K562 (cell line): ENCODE measurements at regions not wholly inside any gene's neighbourhood (a gene's known extent, or its start where the extent isn't known, plus 50 kb on each side); places are given as distances from the start of the nearest gene placed in this dataset.

Experiments
- ATAC-seq: fragments of 200-7000 bp; cut with Tn5 transposase; 3 replicates; pipeline ENCODE4 v1.9.1; 2020; ENCODE audit warnings: moderate library complexity
- BruUV-seq: library from RNA; stranded (reverse); fragments of 400-500 nt; replicated peaks from 2 replicates; lab custom pipeline; 2021; lab: Mats Ljungman, UMichigan
- CTCF ChIA-PET: fragments of 300-600 bp; formaldehyde crosslinking; extraction: SDS; loops from one replicate; lab custom pipeline; 2021; ENCODE audit warnings: low intra/inter-chr PET ratio; lab: Yijun Ruan, JAX
- POLR2A ChIA-PET: fragments of 300-600, 350-650 bp; sonication (Branson Sonifier 250); formaldehyde crosslinking; extraction: SDS; loops from one replicate; lab custom pipeline; 2021; ENCODE audit warnings: antibody characterized with exemption, inconsistent platforms; lab: Yijun Ruan, JAX
- DNase-seq, 4 experiments: peaks; one replicate each; pipeline versions ENCODE4 v3.0.0 to v3.0.0-alpha.2; 2011 to 2018; ENCODE audit warnings: low spot score in 3 of 4, mixed read lengths in 3 of 4; ENCODE audit errors: extremely low read depth in 1 of 4
- FAIRE-seq: peaks from 2 replicates; lab custom pipeline; 2011; peaks lifted over from hg19 to GRCh38; lab: Jason Lieb, UNC
- H2AFZ ChIP-seq: 2 replicates; pipeline ENCODE4 v1.6.0; 2011; ENCODE audit warnings: low read depth, low read length, control low read depth, inconsistent platforms
- H3K27ac ChIP-seq: fragments of 200-600 bp; 3 replicates; pipeline ENCODE4 v1.8.0; 2011; ENCODE audit warnings: low read depth, mild to moderate bottlenecking, control low read depth, inconsistent platforms, low read length, moderate library complexity, mixed read lengths; ENCODE audit errors: extremely low read depth
- H3K27me3 ChIP-seq, 2 experiments: fragments of 300-600 bp in 1 of 2; 2 replicates in 1 of 2; 3 replicates in 1 of 2; pipeline versions ENCODE4 v1.6.0 to v1.8.0; 2011; ENCODE audit warnings: inconsistent platforms in 2 of 2, low read length in 2 of 2, mild to moderate bottlenecking in 1 of 2, mixed read lengths in 1 of 2, moderate library complexity in 1 of 2; ENCODE audit not compliant: control insufficient read depth in 2 of 2, insufficient read depth in 2 of 2
- H3K36me3 ChIP-seq: fragments of 300-600 bp; 3 replicates; pipeline ENCODE4 v1.8.0; 2011; ENCODE audit warnings: mild to moderate bottlenecking, low read length, inconsistent platforms; ENCODE audit not compliant: control insufficient read depth, insufficient read depth
- H3K4me1 ChIP-seq, 2 experiments: fragments of 200-600 bp in 1 of 2; replicated peaks in 1 of 2; 2 replicates in 1 of 2; 3 replicates in 1 of 2; pipeline versions ENCODE4 v1.5.1 to v1.8.0; 2011; ENCODE audit warnings: inconsistent platforms in 2 of 2, low read length in 2 of 2, mild to moderate bottlenecking in 1 of 2, mixed read lengths in 1 of 2, moderate library complexity in 1 of 2; ENCODE audit not compliant: control insufficient read depth in 2 of 2, insufficient read depth in 2 of 2
- H3K4me2 ChIP-seq: 2 replicates; pipeline ENCODE4 v1.6.1; 2011; ENCODE audit warnings: low read length, control low read depth, inconsistent platforms, mixed read lengths; ENCODE audit not compliant: insufficient read depth
- H3K4me3 ChIP-seq: fragments of 200-600 bp; sonication (generic), shearing (Covaris generic); 2 replicates; pipeline ENCODE4 v1.5.1; 2016; ENCODE audit warnings: control low read depth, inconsistent platforms
- H3K79me2 ChIP-seq: fragments of 200-600 bp; 3 replicates; pipeline ENCODE4 v1.8.0; 2011; ENCODE audit warnings: low read length, inconsistent platforms; ENCODE audit not compliant: control insufficient read depth, insufficient read depth
- H3K9ac ChIP-seq, 2 experiments: 2 replicates each; pipeline versions ENCODE4 v1.6.0 to v1.6.1; 2011; ENCODE audit warnings: low read depth in 2 of 2, low read length in 2 of 2, control low read depth in 1 of 2, inconsistent platforms in 1 of 2, mild to moderate bottlenecking in 1 of 2, mixed read lengths in 1 of 2; ENCODE audit not compliant: insufficient read depth in 1 of 2
- H3K9me1 ChIP-seq: one replicate; pipeline ENCODE4 v1.6.0; 2011; ENCODE audit warnings: inconsistent platforms, mild to moderate bottlenecking, low read length, moderate library complexity; ENCODE audit not compliant: control insufficient read depth, insufficient read depth
- H3K9me3 ChIP-seq: replicated peaks from 2 replicates; pipeline ENCODE4 v1.5.1; 2011; ENCODE audit warnings: low read depth, low read length, inconsistent platforms; ENCODE audit not compliant: control insufficient read depth, insufficient read depth
- H4K20me1 ChIP-seq: replicated peaks from 2 replicates; pipeline ENCODE4 v1.6.1; 2011; ENCODE audit warnings: low read length, inconsistent platforms, mixed read lengths; ENCODE audit not compliant: control insufficient read depth, insufficient read depth
- BRF1 ChIP-seq: IDR thresholded peaks from 3 replicates; pipeline ENCODE4 v1.6.1; 2011; ENCODE audit warnings: borderline replicate concordance, mild to moderate bottlenecking; ENCODE audit not compliant: insufficient read length; ENCODE audit errors: extremely low read depth
- CBFB ChIP-seq: sonication (generic); formaldehyde crosslinking; IDR thresholded peaks from 2 replicates; pipeline ENCODE4 v1.4.0; 2020; ENCODE audit warnings: mild to moderate bottlenecking, missing genetic modification reagents
- CBX2 ChIP-seq: fragments of 200-600 bp; sonication (generic); IDR thresholded peaks from one replicate; pipeline ENCODE4 v1.6.1; 2012; ENCODE audit warnings: mild to moderate bottlenecking, low read length, inconsistent platforms; ENCODE audit not compliant: insufficient read depth, poor library complexity, severe bottlenecking
- EP400 ChIP-seq: fragments of 450-650 bp; IDR thresholded peaks from 2 replicates; pipeline ENCODE4 v1.6.1; 2017; ENCODE audit warnings: antibody characterized with exemption, mild to moderate bottlenecking, moderate library complexity
- HNRNPK ChIP-seq: fragments of 200-400 bp; formaldehyde crosslinking; IDR thresholded peaks from one replicate; pipeline ENCODE4 v1.6.1; 2018; ENCODE audit warnings: mild to moderate bottlenecking, low read depth, low read length; ENCODE audit not compliant: poor library complexity, severe bottlenecking
- ILF3 ChIP-seq: fragments of 450-650 bp; IDR thresholded peaks from 2 replicates; pipeline ENCODE4 v1.6.1; 2018; ENCODE audit warnings: antibody characterized with exemption, mild to moderate bottlenecking, moderate library complexity, borderline replicate concordance
- MYC ChIP-seq, 2 experiments: fragments of 250-450 bp in 1 of 2; sonication (Bioruptor Pico) in 1 of 2; IDR thresholded peaks; 2 replicates each; pipeline versions ENCODE4 v1.5.1 to v1.6.1; 2012 to 2021; ENCODE audit warnings: low read depth in 2 of 2, borderline replicate concordance in 1 of 2, improper control_type of control experiment in 1 of 2, low read length in 1 of 2, mild to moderate bottlenecking in 1 of 2, moderate library complexity in 1 of 2
- NR4A1 ChIP-seq, 2 experiments: fragments of 250-450 bp in 1 of 2; fragments of 450-650 bp in 1 of 2; sonication (Bioruptor Pico) in 1 of 2; IDR thresholded peaks; 2 replicates each; pipeline versions ENCODE4 v1.4.0 to v1.6.1; 2016 to 2020; ENCODE audit warnings: mild to moderate bottlenecking in 2 of 2, missing compliant biosample characterization in 1 of 2, missing genetic modification characterization in 1 of 2, moderate library complexity in 1 of 2
- PYGO2 ChIP-seq: fragments of 450-650 bp; IDR thresholded peaks from 2 replicates; pipeline ENCODE4 v1.6.1; 2016; ENCODE audit warnings: mild to moderate bottlenecking, missing genetic modification characterization, moderate library complexity, missing compliant biosample characterization
- RBBP5 ChIP-seq: fragments of 200-600 bp; sonication (generic); IDR thresholded peaks from 2 replicates; pipeline ENCODE4 v1.6.1; 2012; ENCODE audit warnings: borderline replicate concordance, mild to moderate bottlenecking, low read length, control low read depth, inconsistent platforms; ENCODE audit not compliant: insufficient read depth, poor library complexity, severe bottlenecking
- RUNX1 ChIP-seq: sonication (generic); IDR thresholded peaks from 2 replicates; pipeline ENCODE4 v1.6.1; 2016; ENCODE audit warnings: antibody characterized with exemption, low read depth
- TSC22D4 ChIP-seq: fragments of 450-650 bp; IDR thresholded peaks from 2 replicates; pipeline ENCODE4 v1.6.1; 2016; ENCODE audit warnings: missing genetic modification characterization, missing biosample characterization, control low read depth
- ZBTB5 ChIP-seq: fragments of 450-650 bp; IDR thresholded peaks from 2 replicates; pipeline ENCODE4 v1.6.1; 2017; ENCODE audit warnings: antibody characterized with exemption
- ZFP1 ChIP-seq: fragments of 450-650 bp; formaldehyde crosslinking; IDR thresholded peaks from 2 replicates; pipeline ENCODE4 v1.4.0; 2020; ENCODE audit warnings: mild to moderate bottlenecking, mixed read lengths
- ZFPM2 ChIP-seq: fragments of 250-450 bp; sonication (Bioruptor Pico); IDR thresholded peaks from 2 replicates; pipeline ENCODE4 v1.5.1; 2022; ENCODE audit warnings: mild to moderate bottlenecking
- WGBS: fragments of 100-300 bp; shearing (Covaris generic); methylation state at CpG from one replicate; pipeline ENCODE4 v1.1.6; 2016; ENCODE audit warnings: low coverage, mixed read lengths; ENCODE audit not compliant: insufficient coverage; ENCODE audit errors: missing lambda C conversion rate; 5-methylcytosine and 5-hydroxymethylcytosine counted together
- in situ Hi-C: fragments of 300-500 bp; cut with MboI; formaldehyde crosslinking; loops from 4 replicates; pipeline ENCODE4 v1.15.0; 2018; ENCODE audit warnings: inconsistent platforms, mixed read lengths
- intact Hi-C: fragments of 100-400 bp; cut with micrococcal nuclease; formaldehyde crosslinking; loops from 2 replicates; pipeline ENCODE4 v1.14.2; 2022

GRCh38 chr1:219310181-219310728, 136.6 kb downstream of the LYPLAL1 start (continued):
- TF ChIP-seq ZFPM2 (CRISPR knock-in tag) = no peak
- TF ChIP-seq MYC (IDR thresholded peaks at IDR 0.05; ENCODE audit: low read depth, low read length) = no peak
- no peak for TF ChIP-seq MYC (CRISPR knock-in tag; IDR thresholded peaks at IDR 0.05; ENCODE audit: borderline replicate concordance, low read depth)
- TF ChIP-seq HNRNPK = no peak
- no peak for TF ChIP-seq EP400

GRCh38 chr1:219308367-219308766, 134.7 kb downstream of the LYPLAL1 start:
- no peaks in the 10 kb centered on the region for H3K27me3 ChIP-seq
- no peak for ATAC-seq
- POLR2A ChIA-PET = interaction anchor here (0.6 kb wide), 1 partner anchor 97 kb away, joined by 3 read pairs; no protein-coding TSS in a partner anchor
- intact Hi-C loops = no loop called here
- H3K9me3 ChIP-seq = no peaks in the 10 kb centered on the region
- no peak overlapping the region for H3K27ac ChIP-seq
- H3K4me2 ChIP-seq = no peak overlapping the region
- in situ Hi-C loops = loop anchor here (10.0 kb wide), 1 partner anchor 606 kb away; no protein-coding TSS in a partner anchor
- no peaks in the 10 kb centered on the region for H3K4me1 ChIP-seq
- no peak overlapping the region for H2AFZ ChIP-seq
- no peaks in the 10 kb centered on the region for H4K20me1 ChIP-seq
- no TSS peak for BruUV-seq
- WGBS = 4% methylated on average over 4 of the region's 4 CpGs
- TF ChIP-seq ILF3 (no peak), ZFP1 (CRISPR knock-in tag) (no peak), CBX2 (no peak), NR4A1 (CRISPR knock-in tag; IDR thresholded peaks at IDR 0.05) (no peak), NR4A1 (tag; IDR thresholded peaks at IDR 0.05) (no peak), CBFB (CRISPR knock-in tag) (no peak), PYGO2 (no peak), RUNX1 (no peak), TSC22D4 (tag) (no peak), ZBTB5 (no peak), RBBP5 (no peak), BRF1 (no peak)
- no peak for DNase-seq
- H3K4me3 ChIP-seq = no peak overlapping the region
- no peaks in the 10 kb centered on the region for H3K9me1 ChIP-seq
- CTCF ChIA-PET = no interaction called here
- H3K9ac ChIP-seq = no peak overlapping the region
- FAIRE-seq = no peak
- no peaks in the 10 kb centered on the region for H3K79me2 ChIP-seq
- no peaks in the 10 kb centered on the region for H3K36me3 ChIP-seq
